ENCODE measurements at regions not wholly inside any gene's neighbourhood (a gene's known extent, or its start where the extent isn't known, plus 50 kb on each side); places are given as distances from the start of the nearest gene placed in this dataset.

- TF ChIP-seq POLR2AphosphoS5 (IDR thresholded peaks at IDR 0.05) (no peak), CTCF (IDR thresholded peaks at IDR 0.05) (no peak), POLR2A (IDR thresholded peaks at IDR 0.05) (no peak)
Observed at GRCh38 chrY:3037471-3037870, 102.3 kb downstream of the ZFY start.

All from prostate gland (tissue), 2 donors.